ENCODE measurements at regions not wholly inside any gene's neighbourhood (a gene's known extent, or its start where the extent isn't known, plus 50 kb on each side); places are given as distances from the start of the nearest gene placed in this dataset.

GRCh38 chr5:166649676-166650075 lies 1641.8 kb upstream of the WWC1 start:
- TF ChIP-seq, protein P1, sequence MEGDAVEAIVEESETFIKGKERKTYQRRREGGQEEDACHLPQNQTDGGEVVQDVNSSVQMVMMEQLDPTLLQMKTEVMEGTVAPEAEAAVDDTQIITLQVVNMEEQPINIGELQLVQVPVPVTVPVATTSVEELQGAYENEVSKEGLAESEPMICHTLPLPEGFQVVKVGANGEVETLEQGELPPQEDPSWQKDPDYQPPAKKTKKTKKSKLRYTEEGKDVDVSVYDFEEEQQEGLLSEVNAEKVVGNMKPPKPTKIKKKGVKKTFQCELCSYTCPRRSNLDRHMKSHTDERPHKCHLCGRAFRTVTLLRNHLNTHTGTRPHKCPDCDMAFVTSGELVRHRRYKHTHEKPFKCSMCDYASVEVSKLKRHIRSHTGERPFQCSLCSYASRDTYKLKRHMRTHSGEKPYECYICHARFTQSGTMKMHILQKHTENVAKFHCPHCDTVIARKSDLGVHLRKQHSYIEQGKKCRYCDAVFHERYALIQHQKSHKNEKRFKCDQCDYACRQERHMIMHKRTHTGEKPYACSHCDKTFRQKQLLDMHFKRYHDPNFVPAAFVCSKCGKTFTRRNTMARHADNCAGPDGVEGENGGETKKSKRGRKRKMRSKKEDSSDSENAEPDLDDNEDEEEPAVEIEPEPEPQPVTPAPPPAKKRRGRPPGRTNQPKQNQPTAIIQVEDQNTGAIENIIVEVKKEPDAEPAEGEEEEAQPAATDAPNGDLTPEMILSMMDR (IDR thresholded peaks at IDR 0.05; ENCODE audit: low read depth, low read length) = no peak
- peak in 1 of 2 donors; percentile 72 for DNase-seq (ENCODE audit: low read depth in 1 of 2, low spot score in 1 of 2)
- Histone ChIP-seq H3K27me3 (no peaks in the 10 kb centered on the region), H3K4me3 (no peak overlapping the region), H3K36me3 (no peaks in the 10 kb centered on the region), H3K4me1 (ENCODE audit: low read depth) (no peaks in the 10 kb centered on the region), H3K9me3 (ENCODE audit: low read depth) (no peaks in the 10 kb centered on the region), H3K27ac (no peak overlapping the region)

- H3K4me3 ChIP-seq = no peak overlapping the region
- no peaks in the 10 kb centered on the region for H3K27me3 ChIP-seq
- TF ChIP-seq, protein P1 (IDR thresholded peaks at IDR 0.05; ENCODE audit: low read depth, low read length) = no peak
- H3K36me3 ChIP-seq = no peaks in the 10 kb centered on the region
- no peak for DNase-seq (ENCODE audit: low read depth in 1 of 2, low spot score in 1 of 2)
- no peaks in the 10 kb centered on the region for H3K9me3 ChIP-seq (ENCODE audit: low read depth)
- H3K4me1 ChIP-seq (ENCODE audit: low read depth) = no peaks in the 10 kb centered on the region
- H3K27ac ChIP-seq = no peak overlapping the region
Observed at GRCh38 chr5:166651234-166651633, 1640.2 kb upstream of the WWC1 start.

- H3K36me3 ChIP-seq = no peaks in the 10 kb centered on the region
- peak overlapping the region; percentile 3 for H3K27ac ChIP-seq
- no peaks in the 10 kb centered on the region for H3K4me1 ChIP-seq (ENCODE audit: low read depth)
- no peaks in the 10 kb centered on the region for H3K27me3 ChIP-seq
- peak in 1 of 2 donors; percentile 25 for DNase-seq (ENCODE audit: low read depth in 1 of 2, low spot score in 1 of 2)
- TF ChIP-seq, protein P1 (IDR thresholded peaks at IDR 0.05; ENCODE audit: low read depth, low read length) = no peak
- no peak overlapping the region for H3K4me3 ChIP-seq
- H3K9me3 ChIP-seq (ENCODE audit: low read depth) = no peaks in the 10 kb centered on the region
Observed at GRCh38 chr5:166671811-166672210, 1619.6 kb upstream of the WWC1 start.

DNA sequence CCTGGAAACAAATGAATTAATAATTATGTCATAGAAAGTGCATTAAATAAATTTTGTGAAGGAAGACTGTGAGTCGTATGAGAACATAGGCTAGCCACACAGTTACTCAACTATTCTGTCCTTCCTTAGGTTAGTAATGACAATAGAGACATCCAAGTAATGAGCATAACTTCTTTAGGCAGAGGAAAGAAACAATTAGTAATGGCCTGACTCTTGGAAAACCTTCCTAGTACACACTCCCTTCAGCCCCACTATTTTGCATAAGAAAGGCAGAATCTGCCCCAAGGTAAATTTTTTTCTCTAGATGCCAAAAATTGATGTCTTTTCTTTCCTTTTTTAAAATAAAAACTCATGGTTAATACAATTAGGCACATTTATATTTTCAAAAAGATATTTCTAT lies 1619.0 kb upstream of the WWC1 start:
- Histone ChIP-seq H3K27ac (no peak overlapping the region), H3K27me3 (no peaks in the 10 kb centered on the region), H3K4me1 (ENCODE audit: low read depth) (no peaks in the 10 kb centered on the region), H3K36me3 (no peaks in the 10 kb centered on the region), H3K9me3 (ENCODE audit: low read depth) (no peaks in the 10 kb centered on the region), H3K4me3 (no peak overlapping the region)
- TF ChIP-seq, protein P1 (IDR thresholded peaks at IDR 0.05; ENCODE audit: low read depth, low read length) = no peak
- no peak for DNase-seq (ENCODE audit: low read depth in 1 of 2, low spot score in 1 of 2)

DNA sequence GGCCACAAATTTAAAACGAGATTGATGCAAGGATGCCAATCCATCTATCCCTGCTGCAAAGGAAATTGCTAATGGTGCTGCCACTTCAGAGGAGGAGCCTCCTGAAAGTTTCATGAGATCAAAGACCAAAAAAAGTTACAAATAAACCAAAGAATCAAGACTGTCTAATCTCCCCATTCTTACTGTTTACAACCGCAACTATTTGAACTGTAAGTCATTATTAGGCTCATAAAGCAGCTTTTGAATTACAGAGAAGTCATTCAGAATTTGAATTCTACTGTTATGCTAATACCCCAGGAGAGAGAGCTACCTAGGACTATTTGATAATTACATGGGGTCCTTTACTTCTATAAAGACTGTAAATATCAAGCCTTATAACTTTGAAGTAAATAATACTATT lies 1613.6 kb upstream of the WWC1 start:
- TF ChIP-seq, protein P1 (IDR thresholded peaks at IDR 0.05; ENCODE audit: low read depth, low read length) = no peak

GRCh38 chr5:166679331-166679730 lies 1612.1 kb upstream of the WWC1 start:
- TF ChIP-seq, protein P1 (IDR thresholded peaks at IDR 0.05; ENCODE audit: low read depth, low read length) = no peak
- no peak overlapping the region for H3K4me3 ChIP-seq
- no peak overlapping the region for H3K27ac ChIP-seq
- H3K4me1 ChIP-seq (ENCODE audit: low read depth) = no peaks in the 10 kb centered on the region
- no peaks in the 10 kb centered on the region for H3K36me3 ChIP-seq
- H3K27me3 ChIP-seq = no peaks in the 10 kb centered on the region
- DNase-seq (ENCODE audit: low read depth in 1 of 2, low spot score in 1 of 2) = no peak
- no peaks in the 10 kb centered on the region for H3K9me3 ChIP-seq (ENCODE audit: low read depth)

More for the DNA sequence above, 1613.6 kb upstream of the WWC1 start:
- Histone ChIP-seq H3K36me3 (no peaks in the 10 kb centered on the region), H3K27me3 (no peaks in the 10 kb centered on the region), H3K9me3 (ENCODE audit: low read depth) (no peaks in the 10 kb centered on the region), H3K4me3 (no peak overlapping the region), H3K4me1 (ENCODE audit: low read depth) (no peaks in the 10 kb centered on the region), H3K27ac (no peak overlapping the region)
- DNase-seq (ENCODE audit: low read depth in 1 of 2, low spot score in 1 of 2) = no peak

Measured in cardiac muscle cell (in vitro differentiated cells and primary cell).